HG03575 (cell line): ENCODE measurements at regions not wholly inside any gene's neighbourhood (a gene's known extent, or its start where the extent isn't known, plus 50 kb on each side); places are given as distances from the start of the nearest gene placed in this dataset.

ENCODE experiments used
- ATAC-seq: cut with Tn5 transposase; IDR thresholded peaks from one replicate; pipeline ENCODE4 v1.9.1; 2021; ENCODE audit not compliant: unreplicated experiment, insufficient number of reproducible peaks, low FRiP score; ENCODE audit errors: extremely low read depth

- no peak for ATAC-seq
Observed at GRCh38 chr3:94529816-94530215, 467.0 kb downstream of the NSUN3 start.

- ATAC-seq: no peak
Observed at GRCh38 chr3:94532951-94533350, 470.1 kb downstream of the NSUN3 start.

- ATAC-seq: no peak
Observed at GRCh38 chr3:94539937-94540336, 477.1 kb downstream of the NSUN3 start.

- no peak for ATAC-seq
Observed at GRCh38 chr3:94543161-94543560, 480.3 kb downstream of the NSUN3 start.

- no peak for ATAC-seq
Observed at GRCh38 chr3:94544131-94544789, 481.4 kb downstream of the NSUN3 start.

- no peak for ATAC-seq
Observed at GRCh38 chr3:94548581-94549316, 485.9 kb downstream of the NSUN3 start.

- ATAC-seq: no peak
Observed at GRCh38 chr3:94561094-94561493, 498.2 kb downstream of the NSUN3 start.

GRCh38 chr3:94564247-94564646 is 501.4 kb downstream of the NSUN3 start:
- ATAC-seq: no peak

- ATAC-seq: no peak
Observed at GRCh38 chr3:94568041-94568440, 505.2 kb downstream of the NSUN3 start.

GRCh38 chr3:94573337-94573736 is 510.5 kb downstream of the NSUN3 start:
- ATAC-seq: no peak

GRCh38 chr3:94587291-94587690 is 524.4 kb downstream of the NSUN3 start:
- no peak for ATAC-seq

GRCh38 chr3:94593526-94594150 is 530.8 kb downstream of the NSUN3 start:
- ATAC-seq: no peak

GRCh38 chr3:94596141-94596540 is 533.3 kb downstream of the NSUN3 start:
- ATAC-seq: no peak

GRCh38 chr3:94596887-94597566 is 534.2 kb downstream of the NSUN3 start:
- no peak for ATAC-seq

GRCh38 chr3:94607778-94608177 is 544.9 kb downstream of the NSUN3 start:
- no peak for ATAC-seq

GRCh38 chr3:94609908-94610307 is 547.0 kb downstream of the NSUN3 start:
- ATAC-seq: no peak

- no peak for ATAC-seq
Observed at GRCh38 chr3:94611596-94611995, 548.7 kb downstream of the NSUN3 start.

- no peak for ATAC-seq
Observed at GRCh38 chr3:94612631-94613030, 549.8 kb downstream of the NSUN3 start.

GRCh38 chr3:94614192-94614591 is 551.3 kb downstream of the NSUN3 start:
- no peak for ATAC-seq
